MM.1S (cell line): ENCODE measurements at regions not wholly inside any gene's neighbourhood (a gene's known extent, or its start where the extent isn't known, plus 50 kb on each side); places are given as distances from the start of the nearest gene placed in this dataset.

Source experiments
- DNase-seq: peaks from one replicate; pipeline ENCODE4 v3.0.0-alpha.2; 2015
- H2AFZ ChIP-seq: fragments of 300-600 bp; sonication (generic); 2 replicates; pipeline ENCODE4 v1.6.0; 2016; ENCODE audit warnings: antibody characterized with exemption, low read length
- H3F3A ChIP-seq: fragments of 300-600 bp; sonication (generic); 2 replicates; pipeline ENCODE4 v1.6.1; 2016; ENCODE audit warnings: mild to moderate bottlenecking, antibody characterized with exemption, low read length, moderate library complexity, mixed read lengths; ENCODE audit not compliant: insufficient read depth
- H3K27ac ChIP-seq: fragments of 300-600 bp; sonication (generic); 2 replicates; pipeline ENCODE4 v1.5.1; 2016; ENCODE audit warnings: mild to moderate bottlenecking, low read length
- H3K27me3 ChIP-seq: fragments of 300-600 bp; sonication (generic); replicated peaks from 2 replicates; pipeline ENCODE4 v1.6.0; 2016; ENCODE audit warnings: low read length; ENCODE audit not compliant: insufficient read depth
- H3K36me3 ChIP-seq: fragments of 300-600 bp; sonication (generic); replicated peaks from 2 replicates; pipeline ENCODE4 v1.6.1; 2016; ENCODE audit warnings: mild to moderate bottlenecking, low read length, mixed read lengths; ENCODE audit not compliant: insufficient read depth
- H3K4me1 ChIP-seq: fragments of 300-600 bp; sonication (generic); 2 replicates; pipeline ENCODE4 v1.6.1; 2016; ENCODE audit warnings: low read length, mixed read lengths
- H3K4me2 ChIP-seq: fragments of 300-600 bp; sonication (generic); 2 replicates; pipeline ENCODE4 v1.6.0; 2016; ENCODE audit warnings: low read depth, low read length
- H3K4me3 ChIP-seq: fragments of 300-600 bp; sonication (generic); 2 replicates; pipeline ENCODE4 v1.5.1; 2016; ENCODE audit warnings: low read length, mixed read lengths
- H3K79me2 ChIP-seq: fragments of 300-600 bp; sonication (generic); 2 replicates; pipeline ENCODE4 v1.6.1; 2016; ENCODE audit warnings: mixed run types, low read length, mixed read lengths
- H3K9ac ChIP-seq: fragments of 300-600 bp; sonication (generic); 2 replicates; pipeline ENCODE4 v1.6.1; 2016; ENCODE audit warnings: low read length, mixed read lengths
- H3K9me2 ChIP-seq: fragments of 300-600 bp; sonication (generic); replicated peaks from 2 replicates; pipeline ENCODE4 v1.6.1; 2016; ENCODE audit warnings: mild to moderate bottlenecking, low read length, mixed read lengths; ENCODE audit not compliant: insufficient read depth
- H3K9me3 ChIP-seq: fragments of 300-600 bp; sonication (generic); replicated peaks from 2 replicates; pipeline ENCODE4 v1.6.1; 2016; ENCODE audit warnings: mild to moderate bottlenecking, low read length, mixed read lengths; ENCODE audit not compliant: insufficient read depth
- H4K20me1 ChIP-seq: fragments of 300-600 bp; sonication (generic); 2 replicates; pipeline ENCODE4 v1.6.1; 2016; ENCODE audit warnings: mild to moderate bottlenecking, low read length, moderate library complexity, mixed read lengths; ENCODE audit not compliant: insufficient read depth
- CTCF ChIP-seq: fragments of 300-600 bp; sonication (generic); IDR thresholded peaks from 2 replicates; pipeline ENCODE4 v1.5.1; 2016; ENCODE audit warnings: antibody characterized with exemption, low read length, mixed read lengths
- EZH2 ChIP-seq: fragments of 300-600 bp; sonication (generic); optimal IDR thresholded peaks from 2 replicates; pipeline ENCODE3; 2017; ENCODE audit warnings: low read depth, mild to moderate bottlenecking, antibody characterized with exemption, low read length, mixed read lengths
- EZH2phosphoT487 ChIP-seq: fragments of 300-600 bp; sonication (generic); IDR thresholded peaks from 2 replicates; pipeline ENCODE4 v1.6.1; 2018; ENCODE audit warnings: antibody characterized with exemption, low read length

- DNase-seq: no peak
- H4K20me1 ChIP-seq: no peaks in the 10 kb centered on the region
- H3K79me2 ChIP-seq: no peaks in the 10 kb centered on the region
- no peak overlapping the region for H2AFZ ChIP-seq
- no peak overlapping the region for H3K4me2 ChIP-seq
- H3K27ac ChIP-seq: no peak overlapping the region
- no peaks in the 10 kb centered on the region for H3K9me2 ChIP-seq
- H3K4me3 ChIP-seq: no peak overlapping the region
- H3K27me3 ChIP-seq: no peaks in the 10 kb centered on the region
- no peaks in the 10 kb centered on the region for H3K36me3 ChIP-seq
- no peaks in the 10 kb centered on the region for H3K9me3 ChIP-seq
- TF ChIP-seq EZH2 (no peak), CTCF (no peak), EZH2phosphoT487 (no peak)
- H3K9ac ChIP-seq: no peak overlapping the region
- no peaks in the 10 kb centered on the region for H3K4me1 ChIP-seq
- H3F3A ChIP-seq: no peaks in the 10 kb centered on the region
These were observed 373.5 kb upstream of the CHST9 start for GRCh38 chr18:27558388-27559155.

- Histone ChIP-seq H3K79me2 (no peaks in the 10 kb centered on the region), H2AFZ (no peak overlapping the region), H3K36me3 (no peaks in the 10 kb centered on the region), H3K27ac (no peak overlapping the region), H3K9me3 (no peaks in the 10 kb centered on the region), H3F3A (no peaks in the 10 kb centered on the region), H3K9ac (no peak overlapping the region), H3K4me2 (no peak overlapping the region), H4K20me1 (no peaks in the 10 kb centered on the region), H3K4me1 (no peaks in the 10 kb centered on the region), H3K4me3 (no peak overlapping the region), H3K27me3 (no peaks in the 10 kb centered on the region), H3K9me2 (no peaks in the 10 kb centered on the region)
- TF ChIP-seq EZH2phosphoT487 (no peak), CTCF (no peak), EZH2 (no peak)
- DNase-seq: no peak
These were observed 371.6 kb upstream of the CHST9 start for GRCh38 chr18:27556741-27557140.

GRCh38 chr18:27549335-27550039 is 364.4 kb upstream of the CHST9 start:
- Histone ChIP-seq H3K27ac (no peak overlapping the region), H3K27me3 (no peaks in the 10 kb centered on the region), H4K20me1 (no peaks in the 10 kb centered on the region), H3K9me3 (no peaks in the 10 kb centered on the region), H3F3A (no peaks in the 10 kb centered on the region), H3K9ac (no peak overlapping the region), H3K4me2 (no peak overlapping the region), H3K79me2 (no peaks in the 10 kb centered on the region), H2AFZ (no peak overlapping the region), H3K4me1 (no peaks in the 10 kb centered on the region), H3K36me3 (no peaks in the 10 kb centered on the region), H3K4me3 (no peak overlapping the region), H3K9me2 (no peaks in the 10 kb centered on the region)
- TF ChIP-seq CTCF: no peak
- no peak for TF ChIP-seq EZH2
- no peak for TF ChIP-seq EZH2phosphoT487
- no peak for DNase-seq
